Activated naive CD4-positive, alpha-beta T cell treated with Interleukin-2 at 50 U/mL for 16 hours (primary cell): ENCODE measurements at regions not wholly inside any gene's neighbourhood (a gene's known extent, or its start where the extent isn't known, plus 50 kb on each side); places are given as distances from the start of the nearest gene placed in this dataset.

Source experiments
- DNase-seq: peaks from one replicate; pipeline ENCODE4 v3.0.0-alpha.2; 2020

- DNase-seq = no peak
These were observed 1071.2 kb downstream of the TTLL7 start for GRCh38 chr1:82927753-82928152.

GRCh38 chr1:82924666-82925065, 1074.3 kb downstream of the TTLL7 start:
- no peak for DNase-seq

- DNase-seq = no peak
These were observed 1075.0 kb downstream of the TTLL7 start for GRCh38 chr1:82923931-82924330.

GRCh38 chr1:82921759-82922158, 1077.2 kb downstream of the TTLL7 start:
- no peak for DNase-seq

- no peak for DNase-seq
These were observed 1078.3 kb downstream of the TTLL7 start for GRCh38 chr1:82920418-82921248.

GRCh38 chr1:82919837-82920236, 1079.1 kb downstream of the TTLL7 start:
- no peak for DNase-seq

GRCh38 chr1:82907313-82907712, 1091.6 kb downstream of the TTLL7 start:
- no peak for DNase-seq

- no peak for DNase-seq
These were observed 1095.3 kb downstream of the TTLL7 start for GRCh38 chr1:82903626-82904025.

- no peak for DNase-seq
These were observed 1097.4 kb downstream of the TTLL7 start for GRCh38 chr1:82901561-82901960.

- DNase-seq = no peak
These were observed 1097.8 kb downstream of the TTLL7 start for GRCh38 chr1:82901118-82901517.

- DNase-seq = no peak
These were observed 1098.3 kb downstream of the ADGRL2 start for GRCh38 chr1:82899017-82899416.

- no peak for DNase-seq
These were observed 1096.8 kb downstream of the ADGRL2 start for GRCh38 chr1:82897549-82897948.

- no peak for DNase-seq
These were observed 1095.3 kb downstream of the ADGRL2 start for GRCh38 chr1:82896036-82896435.

- DNase-seq = no peak
These were observed 1093.9 kb downstream of the ADGRL2 start for GRCh38 chr1:82894635-82895034.

GRCh38 chr1:82893712-82894470, 1093.2 kb downstream of the ADGRL2 start:
- no peak for DNase-seq

GRCh38 chr1:82880506-82880905, 1079.8 kb downstream of the ADGRL2 start:
- DNase-seq = no peak

- DNase-seq = no peak
These were observed 1079.1 kb downstream of the ADGRL2 start for GRCh38 chr1:82879701-82880305.

GRCh38 chr1:82875170-82875569, 1074.4 kb downstream of the ADGRL2 start:
- no peak for DNase-seq

GRCh38 chr1:82874041-82874440, 1073.3 kb downstream of the ADGRL2 start:
- no peak for DNase-seq

- no peak for DNase-seq
These were observed 1069.6 kb downstream of the ADGRL2 start for GRCh38 chr1:82870332-82870731.

- DNase-seq = no peak
These were observed 1067.0 kb downstream of the ADGRL2 start for GRCh38 chr1:82867781-82868180.

- no peak for DNase-seq
These were observed 1061.0 kb downstream of the ADGRL2 start for GRCh38 chr1:82861749-82862148.

- no peak for DNase-seq
These were observed 1057.3 kb downstream of the ADGRL2 start for GRCh38 chr1:82858031-82858430.

- DNase-seq = no peak
These were observed 1048.7 kb downstream of the ADGRL2 start for GRCh38 chr1:82849460-82849859.
